HepG2 (cell line): ENCODE measurements at regions not wholly inside any gene's neighbourhood (a gene's known extent, or its start where the extent isn't known, plus 50 kb on each side); places are given as distances from the start of the nearest gene placed in this dataset.

Experiments
- ATAC-seq: fragments of 200-7000 bp; cut with Tn5 transposase; 3 replicates; pipeline ENCODE4 v1.9.1; 2020; ENCODE audit warnings: mild to moderate bottlenecking, moderate library complexity
- BruUV-seq: library from RNA; stranded (reverse); fragments of 400-500 nt; replicated peaks from 2 replicates; lab custom pipeline; 2021; lab: Mats Ljungman, UMichigan
- CTCF ChIA-PET: fragments of 300-600 bp; formaldehyde crosslinking; extraction: SDS; loops from one replicate; lab custom pipeline; 2021; ENCODE audit warnings: low total read pairs, inconsistent platforms, low intra/inter-chr PET ratio; lab: Yijun Ruan, JAX
- POLR2A ChIA-PET: fragments of 350-600 bp; sonication (Branson Sonifier 250); formaldehyde crosslinking; loops from one replicate; lab custom pipeline; 2020; ENCODE audit warnings: antibody characterized with exemption, inconsistent platforms; lab: Yijun Ruan, JAX
- DNase-seq: peaks from one replicate; pipeline ENCODE4 v3.0.0-alpha.2; 2015; ENCODE audit warnings: low spot score
- FAIRE-seq: peaks from 3 replicates; lab custom pipeline; 2011; peaks lifted over from hg19 to GRCh38; lab: Jason Lieb, UNC
- H2AFZ ChIP-seq: one replicate; pipeline ENCODE4 v1.6.1; 2011; ENCODE audit warnings: low read length, inconsistent platforms
- H3K27ac ChIP-seq: fragments of 300-600 bp; 3 replicates; pipeline ENCODE4 v1.8.0; 2011; ENCODE audit warnings: mixed run types, mild to moderate bottlenecking, mixed read lengths, low read length, inconsistent platforms; ENCODE audit not compliant: insufficient read depth; ENCODE audit errors: extremely low read length
- H3K27me3 ChIP-seq, 2 experiments: fragments of 200-600 bp in 1 of 2; 2 replicates in 1 of 2; 3 replicates in 1 of 2; pipeline versions ENCODE4 v1.6.0 to v1.8.0; 2011; ENCODE audit warnings: low read length in 2 of 2, mild to moderate bottlenecking in 2 of 2, moderate library complexity in 2 of 2, inconsistent platforms in 1 of 2; ENCODE audit not compliant: insufficient read depth in 2 of 2, control insufficient read depth in 1 of 2
- H3K36me3 ChIP-seq, 2 experiments: fragments of 200-600 bp in 1 of 2; replicated peaks in 1 of 2; 2 replicates in 1 of 2; 3 replicates in 1 of 2; pipeline versions ENCODE4 v1.5.1 to v1.8.0; 2011; ENCODE audit warnings: low read length in 2 of 2, inconsistent platforms in 1 of 2; ENCODE audit not compliant: insufficient read depth in 2 of 2, control insufficient read depth in 1 of 2
- H3K4me1 ChIP-seq: 2 replicates; pipeline ENCODE4 v1.5.1; 2012; ENCODE audit warnings: low read length, inconsistent platforms; ENCODE audit not compliant: insufficient read depth
- H3K4me2 ChIP-seq: 2 replicates; pipeline ENCODE4 v1.6.0; 2011; ENCODE audit warnings: low read depth, low read length, inconsistent platforms
- H3K4me3 ChIP-seq, 3 experiments: fragments of 200-600 bp in 1 of 3; sonication (generic), shearing (Covaris generic) in 1 of 3; replicated peaks in 1 of 3; 2 replicates each; pipeline ENCODE4 v1.5.1; 2011 to 2016; ENCODE audit warnings: low read length in 3 of 3, inconsistent platforms in 2 of 3, low read depth in 2 of 3, mild to moderate bottlenecking in 2 of 3, control low read depth in 1 of 3, mixed read lengths in 1 of 3; ENCODE audit not compliant: insufficient read depth in 1 of 3
- H3K79me2 ChIP-seq: one replicate; pipeline ENCODE4 v1.6.1; 2011; ENCODE audit warnings: low read length, inconsistent platforms; ENCODE audit not compliant: insufficient read depth
- H3K9ac ChIP-seq: 2 replicates; pipeline ENCODE4 v1.6.0; 2011; ENCODE audit warnings: mild to moderate bottlenecking, low read depth, low read length, inconsistent platforms; ENCODE audit not compliant: insufficient read depth
- H3K9me3 ChIP-seq: 2 replicates; pipeline ENCODE4 v1.5.1; 2012; ENCODE audit warnings: mild to moderate bottlenecking, low read length
- H4K20me1 ChIP-seq: 2 replicates; pipeline ENCODE4 v1.6.0; 2011; ENCODE audit warnings: inconsistent platforms, mild to moderate bottlenecking, low read length, moderate library complexity; ENCODE audit not compliant: insufficient read depth
- ELF3 ChIP-seq: IDR thresholded peaks from 2 replicates; pipeline ENCODE4 v1.6.1; 2016; ENCODE audit warnings: missing genetic modification reagents, missing compliant biosample characterization
- FOXP4 ChIP-seq: sonication (generic); formaldehyde crosslinking; IDR thresholded peaks from 2 replicates; pipeline ENCODE4 v1.4.0; 2020; ENCODE audit warnings: missing genetic modification reagents
- GTF2F1 ChIP-seq: fragments of 150-350 bp; IDR thresholded peaks from 2 replicates; pipeline ENCODE4 v1.6.1; 2014; ENCODE audit warnings: low read length
- HMG20B ChIP-seq: conservative IDR thresholded peaks from 2 replicates; pipeline ENCODE4 v1.6.1; 2016; ENCODE audit warnings: missing genetic modification reagents, missing compliant biosample characterization
- KLF11 ChIP-seq: IDR thresholded peaks from 2 replicates; pipeline ENCODE4 v1.6.1; 2016; ENCODE audit warnings: missing compliant biosample characterization
- MEIS1 ChIP-seq: sonication (generic); formaldehyde crosslinking; IDR thresholded peaks from 2 replicates; pipeline ENCODE4 v1.9.0; 2021; ENCODE audit warnings: mild to moderate bottlenecking, missing genetic modification reagents, moderate library complexity, borderline replicate concordance
- PBX3 ChIP-seq: sonication (generic); formaldehyde crosslinking; IDR thresholded peaks from 2 replicates; pipeline ENCODE4 v1.8.1; 2023; ENCODE audit warnings: missing genetic modification reagents, inconsistent platforms, borderline replicate concordance
- SALL1 ChIP-seq: sonication (generic); formaldehyde crosslinking; IDR thresholded peaks from 2 replicates; pipeline ENCODE4 v1.8.0; 2022; ENCODE audit warnings: mild to moderate bottlenecking, missing genetic modification reagents
- THAP8 ChIP-seq: sonication (generic); formaldehyde crosslinking; IDR thresholded peaks from 2 replicates; pipeline ENCODE4 v1.5.1; 2020; ENCODE audit warnings: missing genetic modification reagents, mild to moderate bottlenecking, borderline replicate concordance
- ZNF318 ChIP-seq: sonication (generic); formaldehyde crosslinking; IDR thresholded peaks from 2 replicates; pipeline ENCODE4 v1.4.0; 2020; ENCODE audit warnings: mild to moderate bottlenecking, missing genetic modification reagents
- ZNF431 ChIP-seq: sonication (generic); formaldehyde crosslinking; IDR thresholded peaks from 2 replicates; pipeline ENCODE4 v1.9.0; 2022; ENCODE audit warnings: missing genetic modification reagents, low read depth, mild to moderate bottlenecking, borderline replicate concordance
- ZNF629 ChIP-seq: sonication (generic); formaldehyde crosslinking; conservative IDR thresholded peaks from 2 replicates; pipeline ENCODE4 v1.5.0; 2020; ENCODE audit warnings: missing genetic modification reagents
- ZSCAN20 ChIP-seq: sonication (generic); formaldehyde crosslinking; IDR thresholded peaks from 2 replicates; pipeline ENCODE4 v1.4.0; 2020; ENCODE audit warnings: missing genetic modification reagents, mild to moderate bottlenecking, borderline replicate concordance
- ZSCAN25 ChIP-seq: sonication (generic); formaldehyde crosslinking; IDR thresholded peaks from 2 replicates; pipeline ENCODE4 v1.8.0; 2022; ENCODE audit warnings: mild to moderate bottlenecking, missing genetic modification reagents
- WGBS: methylation state at CpG from one replicate; pipeline ENCODE4 v1.1.6; 2017; ENCODE audit warnings: low lambda C conversion rate; 5-methylcytosine and 5-hydroxymethylcytosine counted together
- in situ Hi-C: cut with HindIII; loops from 2 replicates; pipeline ENCODE4 v1.10.0; 2017; ENCODE audit warnings: low pct_unique_long_range_greater_than_20kb; ENCODE audit not compliant: extremely low pct_ligation_motif_present
- intact Hi-C: fragments of 100-400 bp; cut with micrococcal nuclease; formaldehyde crosslinking; loops from one replicate; pipeline ENCODE4 v1.10.0; 2022; ENCODE audit not compliant: unreplicated experiment

GRCh38 chr4:81676537-81676936 lies 204.8 kb upstream of the RASGEF1B start:
- no peak for DNase-seq
- Histone ChIP-seq H2AFZ (no peak overlapping the region), H3K4me2 (no peak overlapping the region), H3K9me3 (no peaks in the 10 kb centered on the region), H4K20me1 (no peaks in the 10 kb centered on the region), H3K27me3 (no peaks in the 10 kb centered on the region), H3K79me2 (no peaks in the 10 kb centered on the region), H3K27ac (no peak overlapping the region), H3K4me1 (no peaks in the 10 kb centered on the region), H3K4me3 (no peak overlapping the region), H3K9ac (no peak overlapping the region), H3K36me3 (no peaks in the 10 kb centered on the region)
- BruUV-seq = no TSS peak
- ATAC-seq = no peak
- CTCF ChIA-PET = no interaction called here
- POLR2A ChIA-PET = no interaction called here
- intact Hi-C loops (no loop called here), in situ Hi-C loops (no loop called here)
- FAIRE-seq = no peak
- WGBS = 59% methylated on average over 5 of the region's 5 CpGs
- TF ChIP-seq ZNF431 = no peak
- TF ChIP-seq ZNF629 (CRISPR knock-in tag) = no peak
- TF ChIP-seq PBX3 (CRISPR knock-in tag) = no peak
- TF ChIP-seq THAP8 (CRISPR knock-in tag) = no peak
- no peak for TF ChIP-seq MEIS1
- TF ChIP-seq SALL1 (CRISPR knock-in tag) = no peak
- TF ChIP-seq GTF2F1 = no peak
- TF ChIP-seq HMG20B (CRISPR knock-in tag) = no peak
- TF ChIP-seq ZNF318 (CRISPR knock-in tag) = no peak
- TF ChIP-seq FOXP4 (CRISPR knock-in tag) = no peak
- no peak for TF ChIP-seq ELF3 (CRISPR knock-in tag)
- no peak for TF ChIP-seq ZSCAN25 (CRISPR knock-in tag)
- no peak for TF ChIP-seq KLF11
- TF ChIP-seq ZSCAN20 (CRISPR knock-in tag) = no peak
